OCI-LY7 (cell line): ENCODE measurements at regions not wholly inside any gene's neighbourhood (a gene's known extent, or its start where the extent isn't known, plus 50 kb on each side); places are given as distances from the start of the nearest gene placed in this dataset.

Source experiments
- BruUV-seq: library from RNA; stranded (reverse); fragments of 400-500 nt; replicated peaks from 2 replicates; lab custom pipeline; 2021; lab: Mats Ljungman, UMichigan
- CTCF ChIA-PET: fragments of 300-600 bp; sonication (Branson Sonifier 250); formaldehyde crosslinking; loops from one replicate; lab custom pipeline; 2022; ENCODE audit warnings: antibody characterized with exemption; ENCODE audit not compliant: unreplicated experiment; lab: Charles Lee
- POLR2A ChIA-PET: fragments of 300-600 bp; sonication (Branson Sonifier 250); formaldehyde crosslinking; loops from one replicate; lab custom pipeline; 2022; ENCODE audit warnings: antibody characterized with exemption; lab: Charles Lee
- DNase-seq: peaks from one replicate; pipeline ENCODE4 v3.0.0-alpha.2; 2015; ENCODE audit warnings: low spot score
- H2AFZ ChIP-seq: fragments of 200-600 bp; sonication (generic), shearing (Covaris generic); 2 replicates; pipeline ENCODE4 v1.6.1; 2014; ENCODE audit warnings: mild to moderate bottlenecking, antibody characterized with exemption, low read length, moderate library complexity
- H3K27ac ChIP-seq: fragments of 200-600 bp; sonication (generic); 2 replicates; pipeline ENCODE4 v1.5.1; 2014; ENCODE audit warnings: mixed run types, low read depth, mild to moderate bottlenecking, moderate library complexity, low read length, inconsistent platforms; ENCODE audit not compliant: poor library complexity, severe bottlenecking
- H3K36me3 ChIP-seq: fragments of 200-600 bp; sonication (generic); 2 replicates; pipeline ENCODE4 v1.6.1; 2014; ENCODE audit warnings: mild to moderate bottlenecking, antibody characterized with exemption, low read length, moderate library complexity, mixed read lengths; ENCODE audit not compliant: insufficient read depth
- H3K4me1 ChIP-seq: fragments of 200-600 bp; sonication (generic); 2 replicates; pipeline ENCODE4 v1.5.1; 2014; ENCODE audit warnings: mild to moderate bottlenecking, low read length; ENCODE audit not compliant: insufficient read depth, poor library complexity, severe bottlenecking
- H3K4me2 ChIP-seq: fragments of 200-600 bp; sonication (generic); 2 replicates; pipeline ENCODE4 v1.6.1; 2014; ENCODE audit warnings: mild to moderate bottlenecking, low read length
- H3K4me3 ChIP-seq: fragments of 200-600 bp; sonication (generic); 2 replicates; pipeline ENCODE4 v1.5.1; 2014; ENCODE audit warnings: mild to moderate bottlenecking, low read depth, low read length; ENCODE audit not compliant: poor library complexity, severe bottlenecking
- H3K79me2 ChIP-seq: fragments of 200-600 bp; sonication (generic); 2 replicates; pipeline ENCODE4 v1.6.1; 2016; ENCODE audit warnings: low read depth, mild to moderate bottlenecking, low read length, moderate library complexity, mixed read lengths; ENCODE audit not compliant: insufficient read depth
- H3K9me2 ChIP-seq: fragments of 200-600 bp; sonication (generic); 2 replicates; pipeline ENCODE4 v1.6.1; 2016; ENCODE audit warnings: mild to moderate bottlenecking, low read length, mixed read lengths; ENCODE audit not compliant: insufficient read depth
- H3K9me3 ChIP-seq: fragments of 200-600 bp; sonication (generic); 2 replicates; pipeline ENCODE4 v1.6.1; 2014; ENCODE audit warnings: mild to moderate bottlenecking, mixed run types, low read length, mixed read lengths
- H4K20me1 ChIP-seq: fragments of 200-600 bp; sonication (generic); 2 replicates; pipeline ENCODE4 v1.6.1; 2014; ENCODE audit warnings: mild to moderate bottlenecking, antibody characterized with exemption, low read length, moderate library complexity, mixed read lengths; ENCODE audit not compliant: insufficient read depth
- EZH2phosphoT487 ChIP-seq: fragments of 200-600 bp; sonication (generic); IDR thresholded peaks from 2 replicates; pipeline ENCODE4 v1.6.1; 2018; ENCODE audit warnings: low read depth, borderline replicate concordance, mild to moderate bottlenecking, mixed run types, antibody characterized with exemption, low read length, moderate library complexity, mixed read lengths
- intact Hi-C: fragments of 100-400 bp; cut with micrococcal nuclease; formaldehyde crosslinking; loops from one replicate; pipeline ENCODE4 v1.10.0; 2022; ENCODE audit not compliant: unreplicated experiment
- TF ChIP-seq, protein P1 (sequence below): fragments of 200-600 bp; sonication (generic); conservative IDR thresholded peaks from 2 replicates; pipeline ENCODE4 v1.5.1; 2014; ENCODE audit warnings: mild to moderate bottlenecking, antibody characterized with exemption, low read length, moderate library complexity, mixed read lengths

- no peaks in the 10 kb centered on the region; the same call in 1 of the 2 replicates for H3K9me3 ChIP-seq
- intact Hi-C loops = no loop called here
- POLR2A ChIA-PET = no interaction called here
Observed at GRCh38 chr2:239459056-239459455, 58.2 kb upstream of the HDAC4 start.

DNA sequence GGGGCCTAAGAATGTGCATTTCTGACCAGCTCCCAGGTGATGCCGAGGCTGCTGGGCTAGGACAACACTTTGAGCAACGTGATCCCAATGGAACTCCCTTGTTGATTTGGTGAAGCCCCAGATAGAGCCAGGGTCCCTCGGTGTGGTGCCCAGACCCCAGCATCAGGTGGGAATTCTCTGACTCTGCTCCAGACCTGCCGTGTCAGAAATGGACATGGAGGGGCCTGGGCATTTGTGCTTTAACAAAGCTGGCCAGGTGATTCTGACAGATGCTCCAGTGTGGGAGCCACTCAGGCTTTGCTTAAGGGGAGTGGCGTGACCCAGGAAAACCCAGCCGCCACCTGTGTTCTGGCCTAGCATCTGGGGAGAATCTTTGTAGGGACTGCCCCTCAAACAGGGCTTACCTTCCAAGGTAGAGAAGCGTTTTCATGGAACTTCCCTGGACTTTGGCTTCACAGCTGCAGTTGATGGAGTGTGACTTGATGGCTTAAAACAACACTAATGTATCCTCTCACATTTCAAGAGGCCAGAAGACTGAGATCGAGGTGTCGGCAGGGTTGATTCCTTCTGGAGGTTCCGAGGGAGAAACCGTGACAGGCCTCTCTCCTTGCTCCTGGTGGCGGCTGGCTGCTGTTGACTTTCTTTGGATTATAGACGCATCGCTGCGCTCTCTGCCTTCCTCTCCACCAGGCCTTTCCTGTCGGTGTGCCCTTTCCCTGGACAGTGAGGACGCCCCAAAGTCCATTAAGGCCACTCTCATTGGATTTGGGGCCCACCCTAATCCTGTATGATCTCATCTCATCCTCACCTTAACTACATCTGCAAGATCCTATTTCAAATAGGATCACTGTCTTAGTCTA lies 57.0 kb upstream of the HDAC4 start:
- intact Hi-C loops = no loop called here
- BruUV-seq = no TSS peak
- no peak overlapping the region for H3K4me2 ChIP-seq
- H3K4me3 ChIP-seq = no peak overlapping the region
- no peak for TF ChIP-seq EZH2phosphoT487
- TF ChIP-seq, protein P1, sequence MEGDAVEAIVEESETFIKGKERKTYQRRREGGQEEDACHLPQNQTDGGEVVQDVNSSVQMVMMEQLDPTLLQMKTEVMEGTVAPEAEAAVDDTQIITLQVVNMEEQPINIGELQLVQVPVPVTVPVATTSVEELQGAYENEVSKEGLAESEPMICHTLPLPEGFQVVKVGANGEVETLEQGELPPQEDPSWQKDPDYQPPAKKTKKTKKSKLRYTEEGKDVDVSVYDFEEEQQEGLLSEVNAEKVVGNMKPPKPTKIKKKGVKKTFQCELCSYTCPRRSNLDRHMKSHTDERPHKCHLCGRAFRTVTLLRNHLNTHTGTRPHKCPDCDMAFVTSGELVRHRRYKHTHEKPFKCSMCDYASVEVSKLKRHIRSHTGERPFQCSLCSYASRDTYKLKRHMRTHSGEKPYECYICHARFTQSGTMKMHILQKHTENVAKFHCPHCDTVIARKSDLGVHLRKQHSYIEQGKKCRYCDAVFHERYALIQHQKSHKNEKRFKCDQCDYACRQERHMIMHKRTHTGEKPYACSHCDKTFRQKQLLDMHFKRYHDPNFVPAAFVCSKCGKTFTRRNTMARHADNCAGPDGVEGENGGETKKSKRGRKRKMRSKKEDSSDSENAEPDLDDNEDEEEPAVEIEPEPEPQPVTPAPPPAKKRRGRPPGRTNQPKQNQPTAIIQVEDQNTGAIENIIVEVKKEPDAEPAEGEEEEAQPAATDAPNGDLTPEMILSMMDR = no peak
- no peaks in the 10 kb centered on the region for H4K20me1 ChIP-seq
- H3K79me2 ChIP-seq = no peaks in the 10 kb centered on the region
- DNase-seq = no peak
- no peaks in the 10 kb centered on the region for H3K9me2 ChIP-seq
- POLR2A ChIA-PET = no interaction called here
- no peaks in the 10 kb centered on the region for H3K36me3 ChIP-seq
- no peak overlapping the region for H3K27ac ChIP-seq
- CTCF ChIA-PET = no interaction called here
- no peak overlapping the region for H2AFZ ChIP-seq
- H3K4me1 ChIP-seq = no peaks in the 10 kb centered on the region
- peaks cover 3% of the 10 kb centered on the region; the same call in 1 of the 2 replicates for H3K9me3 ChIP-seq

More at GRCh38 chr2:239459056-239459455, 58.2 kb upstream of the HDAC4 start:
- Histone ChIP-seq H3K4me2 (no peak overlapping the region), H3K27ac (no peak overlapping the region), H3K36me3 (no peaks in the 10 kb centered on the region), H4K20me1 (no peaks in the 10 kb centered on the region), H3K4me3 (no peak overlapping the region), H3K79me2 (no peaks in the 10 kb centered on the region), H2AFZ (no peak overlapping the region), H3K9me2 (no peaks in the 10 kb centered on the region), H3K4me1 (no peaks in the 10 kb centered on the region)
- BruUV-seq = no TSS peak
- DNase-seq = no peak
- no peak for TF ChIP-seq EZH2phosphoT487
- CTCF ChIA-PET = no interaction called here

GRCh38 chr2:239456940-239457339 lies 56.1 kb upstream of the HDAC4 start:
- POLR2A ChIA-PET = no interaction called here
- no peak for DNase-seq
- no peaks in the 10 kb centered on the region for H3K9me2 ChIP-seq
- no peaks in the 10 kb centered on the region for H3K79me2 ChIP-seq
- H4K20me1 ChIP-seq = no peaks in the 10 kb centered on the region
- intact Hi-C loops = no loop called here
- H3K9me3 ChIP-seq = peaks cover 6% of the 10 kb centered on the region; the same call in 1 of the 2 replicates
- TF ChIP-seq EZH2phosphoT487 = no peak
- TF ChIP-seq, protein P1 = no peak
- no peak overlapping the region for H3K4me3 ChIP-seq
- H2AFZ ChIP-seq = no peak overlapping the region
- CTCF ChIA-PET = no interaction called here
- H3K4me1 ChIP-seq = no peaks in the 10 kb centered on the region
- no peaks in the 10 kb centered on the region for H3K36me3 ChIP-seq
- no peak overlapping the region for H3K4me2 ChIP-seq
- no peak overlapping the region for H3K27ac ChIP-seq
- no TSS peak for BruUV-seq
